Chondrocyte (in vitro differentiated cells): ENCODE measurements at regions not wholly inside any gene's neighbourhood (a gene's known extent, or its start where the extent isn't known, plus 50 kb on each side); places are given as distances from the start of the nearest gene placed in this dataset.
A peak's percentile ranks its signal among the peaks of the same experiment; 100 is the strongest.
"Not testable (repeated sequence)": the region's sequence is repeated elsewhere in the genome, so short reads cannot be mapped to it uniquely, and the experiment has no call there.

Experiments
- DNase-seq: peaks from one replicate; pipeline ENCODE4 v3.0.0; 2021; ENCODE audit warnings: mixed read lengths, low spot score
- H3K27ac Mint-ChIP-seq: one replicate; pipeline ENCODE4 v1.8.0; 2021; ENCODE audit warnings: mild to moderate bottlenecking, moderate library complexity, mixed read lengths; ENCODE audit not compliant: unreplicated experiment
- H3K27me3 Mint-ChIP-seq: 2 replicates; pipeline ENCODE4 v1.8.0; 2021; ENCODE audit warnings: low read depth, mixed read lengths
- H3K36me3 Mint-ChIP-seq: 2 replicates; pipeline ENCODE4 v1.8.0; 2021; ENCODE audit warnings: low read depth, mixed read lengths
- H3K4me1 Mint-ChIP-seq: 2 replicates; pipeline ENCODE4 v1.8.0; 2021; ENCODE audit warnings: low read depth, mild to moderate bottlenecking, mixed read lengths
- H3K4me3 Mint-ChIP-seq: one replicate; pipeline ENCODE4 v1.8.0; 2021; ENCODE audit warnings: mild to moderate bottlenecking, moderate library complexity, mixed read lengths; ENCODE audit not compliant: unreplicated experiment
- H3K9me3 Mint-ChIP-seq: 2 replicates; pipeline ENCODE4 v1.8.0; 2021; ENCODE audit warnings: low read depth, mixed read lengths
- CTCF ChIP-seq: fragments of 200-600 bp; sonication (generic); IDR thresholded peaks from 2 replicates; pipeline ENCODE4 v1.5.0; 2021; ENCODE audit warnings: antibody characterized with exemption, mild to moderate bottlenecking, moderate library complexity

GRCh38 chr12:131295117-131295516 is 341.4 kb downstream of the ADGRD1 start:
- H3K4me3 Mint-ChIP-seq, H3K9me3 Mint-ChIP-seq, DNase-seq, H3K27me3 Mint-ChIP-seq, H3K4me1 Mint-ChIP-seq, H3K27ac Mint-ChIP-seq, H3K36me3 Mint-ChIP-seq: not testable (repeated sequence)

- H3K36me3 Mint-ChIP-seq, H3K4me1 Mint-ChIP-seq, DNase-seq, H3K4me3 Mint-ChIP-seq, H3K27me3 Mint-ChIP-seq, H3K9me3 Mint-ChIP-seq, H3K27ac Mint-ChIP-seq: not testable (repeated sequence)
Measured at GRCh38 chr12:131295559-131295958, 341.9 kb downstream of the ADGRD1 start.

- H3K36me3 Mint-ChIP-seq, H3K9me3 Mint-ChIP-seq, DNase-seq, H3K27me3 Mint-ChIP-seq, H3K4me3 Mint-ChIP-seq, H3K27ac Mint-ChIP-seq, H3K4me1 Mint-ChIP-seq: not testable (repeated sequence)
Measured at GRCh38 chr12:131296136-131296535, 342.4 kb downstream of the ADGRD1 start.

- H3K9me3 Mint-ChIP-seq, H3K4me1 Mint-ChIP-seq, H3K27me3 Mint-ChIP-seq, H3K27ac Mint-ChIP-seq, H3K36me3 Mint-ChIP-seq, H3K4me3 Mint-ChIP-seq: not testable (repeated sequence)
- DNase-seq = peak; percentile 92
Measured at GRCh38 chr12:131296651-131297050, 342.9 kb downstream of the ADGRD1 start.

GRCh38 chr12:131298526-131299369 is 345.0 kb downstream of the ADGRD1 start:
- not testable (repeated sequence) for H3K9me3 Mint-ChIP-seq, DNase-seq, H3K27me3 Mint-ChIP-seq, H3K36me3 Mint-ChIP-seq, H3K4me1 Mint-ChIP-seq, H3K27ac Mint-ChIP-seq, H3K4me3 Mint-ChIP-seq

GRCh38 chr12:131299370-131299701 is 345.6 kb downstream of the ADGRD1 start:
- H3K27ac Mint-ChIP-seq, H3K4me3 Mint-ChIP-seq, H3K4me1 Mint-ChIP-seq, H3K36me3 Mint-ChIP-seq, H3K27me3 Mint-ChIP-seq, H3K9me3 Mint-ChIP-seq, DNase-seq: not testable (repeated sequence)

GRCh38 chr12:131303576-131303975 is 349.9 kb downstream of the ADGRD1 start:
- not testable (repeated sequence) for H3K4me3 Mint-ChIP-seq, H3K27me3 Mint-ChIP-seq, DNase-seq, H3K36me3 Mint-ChIP-seq, H3K9me3 Mint-ChIP-seq, H3K27ac Mint-ChIP-seq, H3K4me1 Mint-ChIP-seq

- H3K27ac Mint-ChIP-seq, H3K4me1 Mint-ChIP-seq, H3K9me3 Mint-ChIP-seq, DNase-seq, H3K27me3 Mint-ChIP-seq, H3K36me3 Mint-ChIP-seq, H3K4me3 Mint-ChIP-seq: not testable (repeated sequence)
Measured at GRCh38 chr12:131304642-131305041, 350.9 kb downstream of the ADGRD1 start.

- Mint-ChIP-seq H3K4me1 (no peaks in the 10 kb centered on the region), H3K4me3 (no peak overlapping the region), H3K27me3 (peaks cover 8% of the 10 kb centered on the region), H3K27ac (no peak overlapping the region), H3K9me3 (peaks cover 11% of the 10 kb centered on the region), H3K36me3 (no peaks in the 10 kb centered on the region)
- no peak for TF ChIP-seq CTCF
- DNase-seq = no peak
Measured at GRCh38 chr12:131309700-131310099, 356.0 kb downstream of the ADGRD1 start.

- H3K27me3 Mint-ChIP-seq, H3K4me1 Mint-ChIP-seq, H3K36me3 Mint-ChIP-seq, H3K27ac Mint-ChIP-seq, H3K4me3 Mint-ChIP-seq, DNase-seq: not testable (repeated sequence)
- H3K9me3 Mint-ChIP-seq = peaks cover 15% of the 10 kb centered on the region
Measured at GRCh38 chr12:131310227-131310969, 356.7 kb downstream of the ADGRD1 start.

GRCh38 chr12:131311279-131311722 is 357.6 kb downstream of the ADGRD1 start:
- not testable (repeated sequence) for H3K4me3 Mint-ChIP-seq, H3K27me3 Mint-ChIP-seq, DNase-seq, H3K36me3 Mint-ChIP-seq, H3K27ac Mint-ChIP-seq, H3K4me1 Mint-ChIP-seq
- H3K9me3 Mint-ChIP-seq = peaks cover 15% of the 10 kb centered on the region
